ENCODE measurements at regions not wholly inside any gene's neighbourhood (a gene's known extent, or its start where the extent isn't known, plus 50 kb on each side); places are given as distances from the start of the nearest gene placed in this dataset.

DNA sequence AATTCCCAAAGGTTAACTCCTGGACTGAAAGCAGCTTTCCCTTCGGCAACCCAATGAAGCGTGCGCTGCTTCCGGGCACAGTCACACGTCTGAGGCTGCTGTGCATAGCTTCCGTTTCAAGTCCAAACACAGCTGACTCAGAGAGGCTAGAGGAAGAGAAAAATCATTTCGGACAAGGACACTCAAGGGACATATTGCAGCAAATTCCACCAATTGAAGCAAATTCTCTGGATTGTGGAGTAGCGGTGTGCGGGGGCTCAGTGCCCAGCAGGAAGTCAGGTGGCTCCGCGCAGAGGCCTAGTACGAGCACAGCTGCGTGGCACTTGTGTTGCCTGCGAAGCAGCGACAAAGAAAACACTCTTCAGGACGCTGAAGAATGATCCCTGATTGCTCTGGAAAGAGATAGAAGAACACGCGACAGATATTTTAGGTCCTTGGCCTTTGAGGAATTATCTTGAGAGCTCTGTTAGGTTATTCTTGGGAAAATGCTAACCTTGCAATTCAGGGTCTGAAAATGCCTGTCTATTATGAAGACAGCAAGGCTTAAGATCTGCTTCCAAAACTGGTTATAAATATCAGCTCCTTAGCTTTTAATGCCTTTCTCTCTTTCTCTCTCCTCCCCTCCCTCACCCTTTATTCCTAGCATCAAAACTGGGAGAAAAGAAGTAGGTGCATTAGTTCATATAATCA, 352.6 kb upstream of the DLGAP1 start:
- intact Hi-C loops (cut with micrococcal nuclease; ENCODE audit: unreplicated experiment), result no loop called here
- BruUV-seq (replicated peaks), result no TSS peak
- no peaks in the 10 kb centered on the region for H3K9me3 ChIP-seq (ENCODE audit: low read depth, low read length, poor library complexity, severe bottlenecking)
- TF ChIP-seq, protein P1, sequence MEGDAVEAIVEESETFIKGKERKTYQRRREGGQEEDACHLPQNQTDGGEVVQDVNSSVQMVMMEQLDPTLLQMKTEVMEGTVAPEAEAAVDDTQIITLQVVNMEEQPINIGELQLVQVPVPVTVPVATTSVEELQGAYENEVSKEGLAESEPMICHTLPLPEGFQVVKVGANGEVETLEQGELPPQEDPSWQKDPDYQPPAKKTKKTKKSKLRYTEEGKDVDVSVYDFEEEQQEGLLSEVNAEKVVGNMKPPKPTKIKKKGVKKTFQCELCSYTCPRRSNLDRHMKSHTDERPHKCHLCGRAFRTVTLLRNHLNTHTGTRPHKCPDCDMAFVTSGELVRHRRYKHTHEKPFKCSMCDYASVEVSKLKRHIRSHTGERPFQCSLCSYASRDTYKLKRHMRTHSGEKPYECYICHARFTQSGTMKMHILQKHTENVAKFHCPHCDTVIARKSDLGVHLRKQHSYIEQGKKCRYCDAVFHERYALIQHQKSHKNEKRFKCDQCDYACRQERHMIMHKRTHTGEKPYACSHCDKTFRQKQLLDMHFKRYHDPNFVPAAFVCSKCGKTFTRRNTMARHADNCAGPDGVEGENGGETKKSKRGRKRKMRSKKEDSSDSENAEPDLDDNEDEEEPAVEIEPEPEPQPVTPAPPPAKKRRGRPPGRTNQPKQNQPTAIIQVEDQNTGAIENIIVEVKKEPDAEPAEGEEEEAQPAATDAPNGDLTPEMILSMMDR (conservative IDR thresholded peaks at IDR 0.05; ENCODE audit: low read depth, low read length), result no peak
- TF ChIP-seq EZH2 (IDR thresholded peaks at IDR 0.05; ENCODE audit: borderline replicate concordance, low read depth, low read length, poor library complexity, severe bottlenecking), result no peak
- no peaks in the 10 kb centered on the region for H3K4me1 ChIP-seq (ENCODE audit: insufficient read depth, low read length, poor library complexity, severe bottlenecking)
- ChIA-PET POLR2A (ENCODE audit: low non-redundant PET) (no interaction called here), CTCF (no interaction called here)
- peaks cover 23% of the 10 kb centered on the region for H3K27me3 ChIP-seq (replicated peaks; ENCODE audit: insufficient read depth, low read depth, low read length, poor library complexity)
- no peak for DNase-seq (ENCODE audit: low spot score)
- H3K4me3 ChIP-seq (ENCODE audit: low read depth, low read length, poor library complexity, severe bottlenecking), result no peak overlapping the region
- no peak overlapping the region for H3K27ac ChIP-seq (ENCODE audit: low read depth, low read length, poor library complexity, severe bottlenecking)
- no peaks in the 10 kb centered on the region for H3K36me3 ChIP-seq (ENCODE audit: insufficient read depth, low read length, poor library complexity, severe bottlenecking)

GRCh38 chr18:4806331-4806730, 351.2 kb upstream of the DLGAP1 start:
- POLR2A ChIA-PET (ENCODE audit: low non-redundant PET), result no interaction called here

DNA sequence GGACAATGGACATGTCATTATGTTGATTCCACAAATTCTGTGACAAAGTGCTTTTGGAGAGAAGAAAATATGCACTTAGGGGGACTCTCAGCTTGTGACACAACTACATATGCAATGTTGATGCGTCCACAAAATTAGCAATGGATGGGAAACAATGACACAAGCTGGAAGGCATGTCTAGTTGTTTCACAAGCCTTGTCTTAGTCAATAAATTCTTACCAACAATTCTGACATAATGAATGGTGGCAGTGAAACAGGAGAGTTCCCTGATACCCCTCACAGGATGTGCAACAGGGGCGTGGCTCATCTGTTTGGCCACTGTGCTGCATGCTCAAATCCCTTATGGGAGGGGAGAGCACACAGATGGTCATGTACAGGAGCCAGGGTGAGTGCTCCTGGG, 347.2 kb upstream of the DLGAP1 start:
- ChIA-PET CTCF (no interaction called here), POLR2A (ENCODE audit: low non-redundant PET) (no interaction called here)
- Histone ChIP-seq H3K4me3 (ENCODE audit: low read depth, low read length, poor library complexity, severe bottlenecking) (no peak overlapping the region), H3K27ac (ENCODE audit: low read depth, low read length, poor library complexity, severe bottlenecking) (no peak overlapping the region), H3K36me3 (ENCODE audit: insufficient read depth, low read length, poor library complexity, severe bottlenecking) (no peaks in the 10 kb centered on the region), H3K4me1 (ENCODE audit: insufficient read depth, low read length, poor library complexity, severe bottlenecking) (no peaks in the 10 kb centered on the region), H3K9me3 (ENCODE audit: low read depth, low read length, poor library complexity, severe bottlenecking) (no peaks in the 10 kb centered on the region), H3K27me3 (replicated peaks; ENCODE audit: insufficient read depth, low read depth, low read length, poor library complexity) (peaks cover 23% of the 10 kb centered on the region)
- TF ChIP-seq, protein P1 (conservative IDR thresholded peaks at IDR 0.05; ENCODE audit: low read depth, low read length), result no peak
- TF ChIP-seq EZH2 (IDR thresholded peaks at IDR 0.05; ENCODE audit: borderline replicate concordance, low read depth, low read length, poor library complexity, severe bottlenecking), result no peak
- intact Hi-C loops (cut with micrococcal nuclease; ENCODE audit: unreplicated experiment), result no loop called here
- DNase-seq (ENCODE audit: low spot score), result no peak
- BruUV-seq (replicated peaks), result no TSS peak

More at GRCh38 chr18:4806331-4806730, 351.2 kb upstream of the DLGAP1 start:
- BruUV-seq (replicated peaks), result no TSS peak
- no peaks in the 10 kb centered on the region for H3K4me1 ChIP-seq (ENCODE audit: insufficient read depth, low read length, poor library complexity, severe bottlenecking)
- H3K27ac ChIP-seq (ENCODE audit: low read depth, low read length, poor library complexity, severe bottlenecking), result no peak overlapping the region
- CTCF ChIA-PET, result no interaction called here
- H3K36me3 ChIP-seq (ENCODE audit: insufficient read depth, low read length, poor library complexity, severe bottlenecking), result no peaks in the 10 kb centered on the region
- no peak overlapping the region for H3K4me3 ChIP-seq (ENCODE audit: low read depth, low read length, poor library complexity, severe bottlenecking)
- TF ChIP-seq EZH2 (IDR thresholded peaks at IDR 0.05; ENCODE audit: borderline replicate concordance, low read depth, low read length, poor library complexity, severe bottlenecking), result no peak
- TF ChIP-seq, protein P1 (conservative IDR thresholded peaks at IDR 0.05; ENCODE audit: low read depth, low read length), result no peak
- no peaks in the 10 kb centered on the region for H3K9me3 ChIP-seq (ENCODE audit: low read depth, low read length, poor library complexity, severe bottlenecking)
- intact Hi-C loops (cut with micrococcal nuclease; ENCODE audit: unreplicated experiment), result no loop called here
- no peak for DNase-seq (ENCODE audit: low spot score)
- peaks cover 23% of the 10 kb centered on the region for H3K27me3 ChIP-seq (replicated peaks; ENCODE audit: insufficient read depth, low read depth, low read length, poor library complexity)
